ENCODE measurements at regions not wholly inside any gene's neighbourhood (a gene's known extent, or its start where the extent isn't known, plus 50 kb on each side); places are given as distances from the start of the nearest gene placed in this dataset.

DNA sequence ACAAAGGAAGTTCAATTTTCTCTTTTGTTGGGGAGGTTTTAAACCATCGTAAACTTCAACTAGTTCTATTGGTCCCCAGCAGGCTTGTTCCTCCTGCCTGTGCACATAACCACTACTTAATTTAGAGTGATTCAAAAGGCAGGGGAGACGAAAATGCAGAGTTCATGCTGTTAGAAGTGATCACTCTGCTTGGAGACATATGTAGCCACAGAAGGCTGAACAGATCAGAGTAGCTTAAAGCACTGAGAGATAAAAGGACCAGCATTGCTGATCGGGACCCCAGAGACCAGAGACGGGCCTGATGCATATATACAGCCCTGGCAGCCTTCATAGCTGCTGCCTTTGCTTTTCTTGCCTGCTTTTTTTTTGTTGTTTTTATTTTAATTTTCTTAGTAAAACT, 662.0 kb upstream of the CPEB2 start:
- no peak overlapping the region for H3K27ac ChIP-seq (ENCODE audit: low read length)
- TF ChIP-seq, protein P1, sequence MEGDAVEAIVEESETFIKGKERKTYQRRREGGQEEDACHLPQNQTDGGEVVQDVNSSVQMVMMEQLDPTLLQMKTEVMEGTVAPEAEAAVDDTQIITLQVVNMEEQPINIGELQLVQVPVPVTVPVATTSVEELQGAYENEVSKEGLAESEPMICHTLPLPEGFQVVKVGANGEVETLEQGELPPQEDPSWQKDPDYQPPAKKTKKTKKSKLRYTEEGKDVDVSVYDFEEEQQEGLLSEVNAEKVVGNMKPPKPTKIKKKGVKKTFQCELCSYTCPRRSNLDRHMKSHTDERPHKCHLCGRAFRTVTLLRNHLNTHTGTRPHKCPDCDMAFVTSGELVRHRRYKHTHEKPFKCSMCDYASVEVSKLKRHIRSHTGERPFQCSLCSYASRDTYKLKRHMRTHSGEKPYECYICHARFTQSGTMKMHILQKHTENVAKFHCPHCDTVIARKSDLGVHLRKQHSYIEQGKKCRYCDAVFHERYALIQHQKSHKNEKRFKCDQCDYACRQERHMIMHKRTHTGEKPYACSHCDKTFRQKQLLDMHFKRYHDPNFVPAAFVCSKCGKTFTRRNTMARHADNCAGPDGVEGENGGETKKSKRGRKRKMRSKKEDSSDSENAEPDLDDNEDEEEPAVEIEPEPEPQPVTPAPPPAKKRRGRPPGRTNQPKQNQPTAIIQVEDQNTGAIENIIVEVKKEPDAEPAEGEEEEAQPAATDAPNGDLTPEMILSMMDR (IDR thresholded peaks at IDR 0.05), result no peak
- H3K4me1 Mint-ChIP-seq, result no peaks in the 10 kb centered on the region
- no peaks in the 10 kb centered on the region for H3K36me3 Mint-ChIP-seq
- no peaks in the 10 kb centered on the region for H3K9me3 ChIP-seq (ENCODE audit: control insufficient read depth, insufficient read depth, low read length)
- no peak overlapping the region for H3K4me3 ChIP-seq (ENCODE audit: low read length)
- H3K27me3 ChIP-seq (ENCODE audit: control insufficient read depth, insufficient read depth, low read length), result no peaks in the 10 kb centered on the region
- H3K4me1 ChIP-seq (ENCODE audit: control insufficient read depth, insufficient read depth, low read length), result no peaks in the 10 kb centered on the region
- intact Hi-C loops (cut with micrococcal nuclease), result no loop called here
- H3K27ac Mint-ChIP-seq, result no peak overlapping the region
- no peaks in the 10 kb centered on the region for H3K27me3 Mint-ChIP-seq (ENCODE audit: low read depth in 2 of 2)
- 74% methylated on average over 3 of the region's 4 CpGs for WGBS (ENCODE audit: insufficient coverage)
- peaks cover 2% of the 10 kb centered on the region in 2 donors for H3K9me3 Mint-ChIP-seq
- no peak overlapping the region for H3K4me3 Mint-ChIP-seq
- no peak for DNase-seq
- ATAC-seq, result no peak
- no peaks in the 10 kb centered on the region for H3K36me3 ChIP-seq (ENCODE audit: control insufficient read depth, insufficient read depth, low read length)

DNA sequence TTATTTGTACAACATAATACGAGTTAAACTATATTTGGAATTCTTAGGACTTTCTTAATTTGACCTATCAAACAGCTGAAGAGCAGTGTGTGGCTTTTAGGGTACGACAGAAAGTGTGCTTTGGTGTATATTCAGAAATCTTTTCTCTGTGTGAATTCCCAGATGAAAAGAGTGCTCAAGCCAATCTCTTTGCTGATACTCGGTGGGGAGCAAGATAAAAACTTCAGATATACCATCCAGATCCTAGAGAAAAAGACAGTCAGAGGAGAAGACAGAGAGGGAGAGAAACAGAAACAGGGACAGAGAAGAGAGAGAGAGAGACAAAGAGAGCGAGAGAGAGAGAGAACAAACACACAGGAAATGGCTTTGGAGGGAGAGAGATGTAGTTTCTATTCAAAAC, 658.3 kb upstream of the CPEB2 start:
- intact Hi-C loops (cut with micrococcal nuclease), result no loop called here
- Mint-ChIP-seq H3K4me1 (no peaks in the 10 kb centered on the region), H3K27ac (no peak overlapping the region), H3K9me3 (peaks cover 2% of the 10 kb centered on the region in 2 donors), H3K27me3 (ENCODE audit: low read depth in 2 of 2) (peaks cover 0 to 4% of the 10 kb centered on the region in 2 donors), H3K4me3 (no peak overlapping the region), H3K36me3 (no peaks in the 10 kb centered on the region)
- no peaks in the 10 kb centered on the region for H3K27me3 ChIP-seq (ENCODE audit: control insufficient read depth, insufficient read depth, low read length)
- ATAC-seq (no peak), DNase-seq (no peak)
- H3K4me3 ChIP-seq (ENCODE audit: low read length), result no peak overlapping the region
- no peaks in the 10 kb centered on the region for H3K4me1 ChIP-seq (ENCODE audit: control insufficient read depth, insufficient read depth, low read length)
- TF ChIP-seq, protein P1 (IDR thresholded peaks at IDR 0.05), result no peak
- no peaks in the 10 kb centered on the region for H3K9me3 ChIP-seq (ENCODE audit: control insufficient read depth, insufficient read depth, low read length)
- no peaks in the 10 kb centered on the region for H3K36me3 ChIP-seq (ENCODE audit: control insufficient read depth, insufficient read depth, low read length)
- H3K27ac ChIP-seq (ENCODE audit: low read length), result no peak overlapping the region
- WGBS (ENCODE audit: insufficient coverage), result 79% methylated on average over 3 of the region's 4 CpGs

DNA sequence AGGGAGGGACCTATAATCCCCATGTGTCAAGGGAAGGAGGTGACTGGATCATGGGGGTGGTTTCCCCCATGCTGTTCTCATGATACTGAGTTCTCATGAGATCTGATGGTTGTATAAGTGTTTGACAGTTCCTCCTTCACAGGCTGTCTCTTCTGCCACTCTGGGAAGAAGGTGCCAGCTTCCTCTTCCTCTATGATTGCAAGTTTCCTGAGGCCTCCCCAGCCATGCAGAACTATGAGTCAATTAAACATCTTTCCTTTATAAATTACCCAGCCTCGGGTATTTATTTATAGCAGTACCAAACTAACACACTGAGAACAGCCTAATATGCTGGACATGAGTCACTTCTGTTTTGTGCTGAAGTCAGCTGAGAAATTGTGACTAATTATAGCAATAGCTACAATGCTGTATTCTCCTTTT, 656.9 kb upstream of the CPEB2 start:
- intact Hi-C loops (cut with micrococcal nuclease), result no loop called here
- Mint-ChIP-seq H3K27me3 (ENCODE audit: low read depth in 2 of 2) (peaks cover 0 to 4% of the 10 kb centered on the region in 2 donors), H3K4me1 (no peaks in the 10 kb centered on the region), H3K27ac (no peak overlapping the region), H3K4me3 (no peak overlapping the region), H3K9me3 (peaks cover 0 to 2% of the 10 kb centered on the region in 2 donors), H3K36me3 (no peaks in the 10 kb centered on the region)
- WGBS (ENCODE audit: insufficient coverage), result 11% methylated on average over 1 of the region's 1 CpG
- TF ChIP-seq, protein P1 (IDR thresholded peaks at IDR 0.05), result no peak
- Histone ChIP-seq H3K27ac (ENCODE audit: low read length) (no peak overlapping the region), H3K9me3 (ENCODE audit: control insufficient read depth, insufficient read depth, low read length) (no peaks in the 10 kb centered on the region), H3K4me3 (ENCODE audit: low read length) (no peak overlapping the region), H3K36me3 (ENCODE audit: control insufficient read depth, insufficient read depth, low read length) (no peaks in the 10 kb centered on the region), H3K27me3 (ENCODE audit: control insufficient read depth, insufficient read depth, low read length) (no peaks in the 10 kb centered on the region), H3K4me1 (ENCODE audit: control insufficient read depth, insufficient read depth, low read length) (no peaks in the 10 kb centered on the region)
- DNase-seq, result no peak
- ATAC-seq, result peak in 1 of 3 donors; percentile 27

DNA sequence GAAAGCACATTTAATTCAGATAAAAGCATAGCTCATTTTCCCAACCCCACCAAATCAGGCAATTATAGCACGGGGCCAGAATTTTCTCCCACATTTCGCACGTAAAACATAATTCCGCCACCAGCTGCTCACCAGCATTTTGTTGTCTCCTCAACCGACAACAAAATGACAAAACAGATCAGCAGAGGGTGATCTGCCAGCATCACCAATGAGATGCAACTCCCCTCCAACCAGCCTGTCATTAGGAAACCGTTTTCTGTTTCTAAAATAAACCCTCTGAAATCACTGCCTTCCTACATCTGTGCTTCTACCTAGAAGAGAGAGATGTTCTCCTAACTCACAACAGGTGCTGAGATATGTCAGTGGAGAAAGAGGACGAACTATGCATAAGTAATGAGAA, 654.8 kb upstream of the CPEB2 start:
- Histone ChIP-seq H3K9me3 (ENCODE audit: control insufficient read depth, insufficient read depth, low read length) (no peaks in the 10 kb centered on the region), H3K4me1 (ENCODE audit: control insufficient read depth, insufficient read depth, low read length) (no peaks in the 10 kb centered on the region), H3K36me3 (ENCODE audit: control insufficient read depth, insufficient read depth, low read length) (no peaks in the 10 kb centered on the region), H3K27ac (ENCODE audit: low read length) (no peak overlapping the region), H3K4me3 (ENCODE audit: low read length) (no peak overlapping the region), H3K27me3 (ENCODE audit: control insufficient read depth, insufficient read depth, low read length) (no peaks in the 10 kb centered on the region)
- DNase-seq (no peak), ATAC-seq (no peak)
- H3K4me3 Mint-ChIP-seq, result no peak overlapping the region
- no peaks in the 10 kb centered on the region for H3K4me1 Mint-ChIP-seq
- peaks cover 0 to 2% of the 10 kb centered on the region in 2 donors for H3K9me3 Mint-ChIP-seq
- TF ChIP-seq, protein P1 (IDR thresholded peaks at IDR 0.05), result no peak
- 82% methylated on average over 7 of the region's 7 CpGs for WGBS (ENCODE audit: insufficient coverage)
- intact Hi-C loops (cut with micrococcal nuclease), result no loop called here
- no peak overlapping the region for H3K27ac Mint-ChIP-seq
- no peaks in the 10 kb centered on the region for H3K36me3 Mint-ChIP-seq
- H3K27me3 Mint-ChIP-seq (ENCODE audit: low read depth in 2 of 2), result peaks cover 0 to 4% of the 10 kb centered on the region in 2 donors

All from natural killer cell (primary cell).